K562 (cell line): ENCODE measurements at regions not wholly inside any gene's neighbourhood (a gene's known extent, or its start where the extent isn't known, plus 50 kb on each side); places are given as distances from the start of the nearest gene placed in this dataset.

Experiments
- BHLHE40 ChIP-seq: IDR thresholded peaks from 2 replicates; pipeline ENCODE4 v1.6.1; 2011; ENCODE audit warnings: low read length, improper control_type of control experiment
- MCM3 ChIP-seq: fragments of 450-650 bp; IDR thresholded peaks from 2 replicates; pipeline ENCODE4 v1.6.1; 2016
- NFATC3 ChIP-seq: fragments of 450-650 bp; IDR thresholded peaks from 2 replicates; pipeline ENCODE4 v1.6.1; 2017; ENCODE audit warnings: mild to moderate bottlenecking
- NFIC ChIP-seq: fragments of 450-650 bp; IDR thresholded peaks from 2 replicates; pipeline ENCODE4 v1.6.1; 2017; ENCODE audit warnings: mild to moderate bottlenecking, inconsistent platforms
- TAF1 ChIP-seq: IDR thresholded peaks from 2 replicates; pipeline ENCODE4 v1.6.1; 2011; ENCODE audit warnings: mild to moderate bottlenecking, low read length, moderate library complexity; ENCODE audit not compliant: insufficient read depth, control insufficient read depth, severe bottlenecking; ENCODE audit errors: extremely low read depth
- ZNF408 ChIP-seq: fragments of 250-450 bp; sonication (Bioruptor Pico); IDR thresholded peaks from 2 replicates; pipeline ENCODE4 v1.4.0; 2020; ENCODE audit warnings: low read depth, mild to moderate bottlenecking, moderate library complexity
- TF ChIP-seq, protein P1 (sequence below): sonication (generic); formaldehyde crosslinking; IDR thresholded peaks from 2 replicates; pipeline ENCODE4 v1.8.1; 2022; ENCODE audit warnings: missing genetic modification reagents
- TF ChIP-seq, protein P2 (sequence below): fragments of 450-650 bp; IDR thresholded peaks from 2 replicates; pipeline ENCODE4 v1.6.1; 2017; ENCODE audit warnings: antibody characterized with exemption, mild to moderate bottlenecking
- TF ChIP-seq, protein P3 (sequence below): IDR thresholded peaks from 2 replicates; pipeline ENCODE4 v1.6.1; 2014; ENCODE audit warnings: antibody characterized with exemption
- TF ChIP-seq, protein P4 (sequence below): sonication (generic); formaldehyde crosslinking; IDR thresholded peaks from 2 replicates; pipeline ENCODE4 v1.8.0; 2022; ENCODE audit warnings: missing genetic modification reagents, mild to moderate bottlenecking, moderate library complexity, borderline replicate concordance

DNA sequence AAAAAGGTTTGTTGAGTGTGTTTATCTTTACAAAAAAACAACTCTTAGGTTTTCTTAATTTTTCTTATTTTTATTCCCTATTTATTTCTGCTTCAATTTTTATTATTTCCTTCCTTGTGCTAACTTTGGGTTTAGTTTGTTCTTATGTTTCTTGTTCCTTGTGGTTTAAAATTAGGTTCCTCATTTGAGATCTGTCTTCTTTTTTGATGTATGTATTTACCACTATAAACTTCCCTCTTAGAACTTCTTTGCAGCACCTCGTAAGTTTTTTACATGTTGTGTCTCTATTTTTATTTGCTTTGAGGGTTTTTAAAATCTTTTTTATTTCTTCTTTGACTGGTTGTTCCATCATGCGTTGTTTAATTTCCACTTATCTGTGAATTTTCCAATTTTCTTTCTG, 1217.1 kb upstream of the CELF2 start:
- TF ChIP-seq, protein P1, sequence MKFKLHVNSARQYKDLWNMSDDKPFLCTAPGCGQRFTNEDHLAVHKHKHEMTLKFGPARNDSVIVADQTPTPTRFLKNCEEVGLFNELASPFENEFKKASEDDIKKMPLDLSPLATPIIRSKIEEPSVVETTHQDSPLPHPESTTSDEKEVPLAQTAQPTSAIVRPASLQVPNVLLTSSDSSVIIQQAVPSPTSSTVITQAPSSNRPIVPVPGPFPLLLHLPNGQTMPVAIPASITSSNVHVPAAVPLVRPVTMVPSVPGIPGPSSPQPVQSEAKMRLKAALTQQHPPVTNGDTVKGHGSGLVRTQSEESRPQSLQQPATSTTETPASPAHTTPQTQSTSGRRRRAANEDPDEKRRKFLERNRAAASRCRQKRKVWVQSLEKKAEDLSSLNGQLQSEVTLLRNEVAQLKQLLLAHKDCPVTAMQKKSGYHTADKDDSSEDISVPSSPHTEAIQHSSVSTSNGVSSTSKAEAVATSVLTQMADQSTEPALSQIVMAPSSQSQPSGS (CRISPR knock-in tag) = no peak
- no peak for TF ChIP-seq ZNF408 (CRISPR knock-in tag)
- TF ChIP-seq, protein P2, sequence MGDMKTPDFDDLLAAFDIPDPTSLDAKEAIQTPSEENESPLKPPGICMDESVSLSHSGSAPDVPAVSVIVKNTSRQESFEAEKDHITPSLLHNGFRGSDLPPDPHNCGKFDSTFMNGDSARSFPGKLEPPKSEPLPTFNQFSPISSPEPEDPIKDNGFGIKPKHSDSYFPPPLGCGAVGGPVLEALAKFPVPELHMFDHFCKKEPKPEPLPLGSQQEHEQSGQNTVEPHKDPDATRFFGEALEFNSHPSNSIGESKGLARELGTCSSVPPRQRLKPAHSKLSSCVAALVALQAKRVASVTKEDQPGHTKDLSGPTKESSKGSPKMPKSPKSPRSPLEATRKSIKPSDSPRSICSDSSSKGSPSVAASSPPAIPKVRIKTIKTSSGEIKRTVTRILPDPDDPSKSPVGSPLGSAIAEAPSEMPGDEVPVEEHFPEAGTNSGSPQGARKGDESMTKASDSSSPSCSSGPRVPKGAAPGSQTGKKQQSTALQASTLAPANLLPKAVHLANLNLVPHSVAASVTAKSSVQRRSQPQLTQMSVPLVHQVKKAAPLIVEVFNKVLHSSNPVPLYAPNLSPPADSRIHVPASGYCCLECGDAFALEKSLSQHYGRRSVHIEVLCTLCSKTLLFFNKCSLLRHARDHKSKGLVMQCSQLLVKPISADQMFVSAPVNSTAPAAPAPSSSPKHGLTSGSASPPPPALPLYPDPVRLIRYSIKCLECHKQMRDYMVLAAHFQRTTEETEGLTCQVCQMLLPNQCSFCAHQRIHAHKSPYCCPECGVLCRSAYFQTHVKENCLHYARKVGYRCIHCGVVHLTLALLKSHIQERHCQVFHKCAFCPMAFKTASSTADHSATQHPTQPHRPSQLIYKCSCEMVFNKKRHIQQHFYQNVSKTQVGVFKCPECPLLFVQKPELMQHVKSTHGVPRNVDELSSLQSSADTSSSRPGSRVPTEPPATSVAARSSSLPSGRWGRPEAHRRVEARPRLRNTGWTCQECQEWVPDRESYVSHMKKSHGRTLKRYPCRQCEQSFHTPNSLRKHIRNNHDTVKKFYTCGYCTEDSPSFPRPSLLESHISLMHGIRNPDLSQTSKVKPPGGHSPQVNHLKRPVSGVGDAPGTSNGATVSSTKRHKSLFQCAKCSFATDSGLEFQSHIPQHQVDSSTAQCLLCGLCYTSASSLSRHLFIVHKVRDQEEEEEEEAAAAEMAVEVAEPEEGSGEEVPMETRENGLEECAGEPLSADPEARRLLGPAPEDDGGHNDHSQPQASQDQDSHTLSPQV = no peak
- no peak for TF ChIP-seq NFIC
- TF ChIP-seq NFATC3 = no peak
- TF ChIP-seq BHLHE40 = no peak
- TF ChIP-seq, protein P3, sequence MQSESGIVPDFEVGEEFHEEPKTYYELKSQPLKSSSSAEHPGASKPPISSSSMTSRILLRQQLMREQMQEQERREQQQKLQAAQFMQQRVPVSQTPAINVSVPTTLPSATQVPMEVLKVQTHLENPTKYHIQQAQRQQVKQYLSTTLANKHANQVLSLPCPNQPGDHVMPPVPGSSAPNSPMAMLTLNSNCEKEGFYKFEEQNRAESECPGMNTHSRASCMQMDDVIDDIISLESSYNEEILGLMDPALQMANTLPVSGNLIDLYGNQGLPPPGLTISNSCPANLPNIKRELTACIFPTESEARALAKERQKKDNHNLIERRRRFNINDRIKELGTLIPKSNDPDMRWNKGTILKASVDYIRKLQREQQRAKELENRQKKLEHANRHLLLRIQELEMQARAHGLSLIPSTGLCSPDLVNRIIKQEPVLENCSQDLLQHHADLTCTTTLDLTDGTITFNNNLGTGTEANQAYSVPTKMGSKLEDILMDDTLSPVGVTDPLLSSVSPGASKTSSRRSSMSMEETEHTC = no peak
- TF ChIP-seq MCM3 = no peak
- TF ChIP-seq TAF1 = no peak
- TF ChIP-seq, protein P4, sequence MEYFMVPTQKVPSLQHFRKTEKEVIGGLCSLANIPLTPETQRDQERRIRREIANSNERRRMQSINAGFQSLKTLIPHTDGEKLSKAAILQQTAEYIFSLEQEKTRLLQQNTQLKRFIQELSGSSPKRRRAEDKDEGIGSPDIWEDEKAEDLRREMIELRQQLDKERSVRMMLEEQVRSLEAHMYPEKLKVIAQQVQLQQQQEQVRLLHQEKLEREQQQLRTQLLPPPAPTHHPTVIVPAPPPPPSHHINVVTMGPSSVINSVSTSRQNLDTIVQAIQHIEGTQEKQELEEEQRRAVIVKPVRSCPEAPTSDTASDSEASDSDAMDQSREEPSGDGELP = no peak
